GM12878 (cell line): ENCODE measurements at regions not wholly inside any gene's neighbourhood (a gene's known extent, or its start where the extent isn't known, plus 50 kb on each side); places are given as distances from the start of the nearest gene placed in this dataset.

Experiments used
- ASH2L ChIP-seq: fragments of 300-600, 200-600 bp; sonication (generic); IDR thresholded peaks from 2 replicates; pipeline ENCODE4 v1.6.1; 2017; ENCODE audit warnings: low read depth, mild to moderate bottlenecking, borderline replicate concordance
- BRCA1 ChIP-seq: IDR thresholded peaks from 2 replicates; pipeline ENCODE4 v1.6.1; 2011; ENCODE audit warnings: low read depth, low read length, improper control_type of control experiment
- CTCF ChIP-seq, 3 experiments: IDR thresholded peaks in 2 of 3; conservative IDR thresholded peaks in 1 of 3; 2 replicates each; pipeline ENCODE4 v1.5.1; 2011; ENCODE audit warnings: low read depth in 3 of 3, low read length in 3 of 3, mild to moderate bottlenecking in 3 of 3, control low read depth in 2 of 3, moderate library complexity in 2 of 3, inconsistent platforms in 1 of 3, mixed read lengths in 1 of 3; ENCODE audit not compliant: control insufficient read depth in 2 of 3, insufficient read depth in 1 of 3; ENCODE audit errors: extremely low read depth in 1 of 3
- ESRRA ChIP-seq: IDR thresholded peaks from 2 replicates; pipeline ENCODE4 v1.6.1; 2012; ENCODE audit warnings: mild to moderate bottlenecking, low read length, improper control_type of control experiment
- MTA3 ChIP-seq: IDR thresholded peaks from 2 replicates; pipeline ENCODE4 v1.6.1; 2012; ENCODE audit warnings: low read length, inconsistent platforms, borderline replicate concordance
- POLR2AphosphoS2 ChIP-seq: IDR thresholded peaks from 2 replicates; pipeline ENCODE4 v1.6.1; 2011; ENCODE audit warnings: low read depth, mild to moderate bottlenecking, low read length, improper control_type of control experiment, moderate library complexity
- STAT3 ChIP-seq: IDR thresholded peaks from 2 replicates; pipeline ENCODE4 v1.6.1; 2011; ENCODE audit warnings: low read depth, low read length, improper control_type of control experiment
- TBL1XR1 ChIP-seq: IDR thresholded peaks from 2 replicates; pipeline ENCODE4 v1.6.1; 2012; ENCODE audit warnings: low read depth, low read length, improper control_type of control experiment
- ZNF622 ChIP-seq: fragments of 450-650 bp; IDR thresholded peaks from 2 replicates; pipeline ENCODE4 v1.6.1; 2017; ENCODE audit warnings: mild to moderate bottlenecking, inconsistent platforms
- ZZZ3 ChIP-seq: IDR thresholded peaks from 2 replicates; pipeline ENCODE4 v1.6.1; 2011; ENCODE audit warnings: low read depth; ENCODE audit not compliant: control insufficient read depth, insufficient read length
- TF ChIP-seq, protein P1 (sequence below): fragments of 450-650 bp; IDR thresholded peaks from 2 replicates; pipeline ENCODE4 v1.6.1; 2017; ENCODE audit warnings: low read depth, mild to moderate bottlenecking, moderate library complexity
- TF ChIP-seq, protein P2 (sequence below): fragments of 450-650 bp; IDR thresholded peaks from 2 replicates; pipeline ENCODE4 v1.6.1; 2016; ENCODE audit warnings: mild to moderate bottlenecking

DNA sequence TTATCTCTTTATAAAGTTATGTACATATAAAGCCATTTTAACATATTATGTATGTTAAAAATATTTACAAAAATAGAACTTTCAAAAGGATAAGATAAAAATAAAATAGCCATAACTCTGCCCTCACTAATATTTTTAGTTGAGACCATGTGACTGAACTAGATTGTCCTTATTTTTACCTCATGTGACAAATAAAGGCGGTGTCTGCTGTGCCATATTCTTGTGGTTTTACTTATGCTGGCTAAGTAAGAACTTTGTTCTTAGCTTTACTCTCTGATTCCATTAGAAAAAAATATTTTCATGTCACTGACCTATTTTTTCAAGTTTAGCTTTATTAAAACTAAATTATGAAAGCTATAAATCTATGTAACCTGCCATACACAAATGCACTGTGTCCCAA lies 135.6 kb upstream of the TSC22D1 start (continued):
- TF ChIP-seq MTA3: no peak
- no peak for TF ChIP-seq ZZZ3
- TF ChIP-seq BRCA1: no peak
- TF ChIP-seq CTCF (IDR thresholded peaks at IDR 0.05 in 2 of 3, conservative IDR thresholded peaks at IDR 0.05 in 1 of 3; ENCODE audit: control insufficient read depth in 2 of 3, extremely low read depth in 1 of 3, insufficient read depth in 1 of 3, low read depth in 3 of 3, low read length in 3 of 3): no peak
- no peak for TF ChIP-seq ASH2L
- TF ChIP-seq ZNF622: no peak
- TF ChIP-seq, protein P1, sequence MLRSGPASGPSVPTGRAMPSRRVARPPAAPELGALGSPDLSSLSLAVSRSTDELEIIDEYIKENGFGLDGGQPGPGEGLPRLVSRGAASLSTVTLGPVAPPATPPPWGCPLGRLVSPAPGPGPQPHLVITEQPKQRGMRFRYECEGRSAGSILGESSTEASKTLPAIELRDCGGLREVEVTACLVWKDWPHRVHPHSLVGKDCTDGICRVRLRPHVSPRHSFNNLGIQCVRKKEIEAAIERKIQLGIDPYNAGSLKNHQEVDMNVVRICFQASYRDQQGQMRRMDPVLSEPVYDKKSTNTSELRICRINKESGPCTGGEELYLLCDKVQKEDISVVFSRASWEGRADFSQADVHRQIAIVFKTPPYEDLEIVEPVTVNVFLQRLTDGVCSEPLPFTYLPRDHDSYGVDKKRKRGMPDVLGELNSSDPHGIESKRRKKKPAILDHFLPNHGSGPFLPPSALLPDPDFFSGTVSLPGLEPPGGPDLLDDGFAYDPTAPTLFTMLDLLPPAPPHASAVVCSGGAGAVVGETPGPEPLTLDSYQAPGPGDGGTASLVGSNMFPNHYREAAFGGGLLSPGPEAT: no peak
- TF ChIP-seq TBL1XR1: no peak
- no peak for TF ChIP-seq POLR2AphosphoS2
- no peak for TF ChIP-seq STAT3
- TF ChIP-seq ESRRA: no peak
- TF ChIP-seq, protein P2, sequence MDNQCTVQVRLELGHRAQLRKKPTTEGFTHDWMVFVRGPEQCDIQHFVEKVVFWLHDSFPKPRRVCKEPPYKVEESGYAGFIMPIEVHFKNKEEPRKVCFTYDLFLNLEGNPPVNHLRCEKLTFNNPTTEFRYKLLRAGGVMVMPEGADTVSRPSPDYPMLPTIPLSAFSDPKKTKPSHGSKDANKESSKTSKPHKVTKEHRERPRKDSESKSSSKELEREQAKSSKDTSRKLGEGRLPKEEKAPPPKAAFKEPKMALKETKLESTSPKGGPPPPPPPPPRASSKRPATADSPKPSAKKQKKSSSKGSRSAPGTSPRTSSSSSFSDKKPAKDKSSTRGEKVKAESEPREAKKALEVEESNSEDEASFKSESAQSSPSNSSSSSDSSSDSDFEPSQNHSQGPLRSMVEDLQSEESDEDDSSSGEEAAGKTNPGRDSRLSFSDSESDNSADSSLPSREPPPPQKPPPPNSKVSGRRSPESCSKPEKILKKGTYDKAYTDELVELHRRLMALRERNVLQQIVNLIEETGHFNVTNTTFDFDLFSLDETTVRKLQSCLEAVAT: no peak
